GM21390 (cell line): ENCODE measurements at regions not wholly inside any gene's neighbourhood (a gene's known extent, or its start where the extent isn't known, plus 50 kb on each side); places are given as distances from the start of the nearest gene placed in this dataset.
"Not testable (repeated sequence)": the region's sequence is repeated elsewhere in the genome, so short reads cannot be mapped to it uniquely, and the experiment has no call there.

ENCODE experiments used
- ATAC-seq: cut with Tn5 transposase; IDR thresholded peaks from one replicate; pipeline ENCODE4 v1.9.1; 2021; ENCODE audit not compliant: unreplicated experiment

DNA sequence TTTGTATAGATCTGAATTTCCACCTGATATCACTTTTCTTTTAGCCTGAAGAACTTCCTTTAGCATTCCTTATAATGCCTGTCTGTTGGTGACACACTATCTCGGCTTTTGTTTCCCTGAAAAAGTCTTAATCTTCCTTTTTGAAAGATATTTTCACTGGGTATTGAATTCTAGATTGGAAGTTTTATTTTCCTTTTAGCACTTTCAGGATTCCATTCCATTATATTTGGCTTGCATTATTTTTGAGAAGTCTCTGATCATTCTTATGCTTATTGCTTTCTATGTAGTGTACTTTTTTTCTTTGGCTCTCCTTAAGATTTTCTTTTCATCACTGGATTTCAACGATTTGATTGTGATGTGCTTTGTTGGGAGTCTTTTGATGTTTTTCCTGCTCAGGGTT is 510.7 kb downstream of the RWDD3 start:
- no peak for ATAC-seq

DNA sequence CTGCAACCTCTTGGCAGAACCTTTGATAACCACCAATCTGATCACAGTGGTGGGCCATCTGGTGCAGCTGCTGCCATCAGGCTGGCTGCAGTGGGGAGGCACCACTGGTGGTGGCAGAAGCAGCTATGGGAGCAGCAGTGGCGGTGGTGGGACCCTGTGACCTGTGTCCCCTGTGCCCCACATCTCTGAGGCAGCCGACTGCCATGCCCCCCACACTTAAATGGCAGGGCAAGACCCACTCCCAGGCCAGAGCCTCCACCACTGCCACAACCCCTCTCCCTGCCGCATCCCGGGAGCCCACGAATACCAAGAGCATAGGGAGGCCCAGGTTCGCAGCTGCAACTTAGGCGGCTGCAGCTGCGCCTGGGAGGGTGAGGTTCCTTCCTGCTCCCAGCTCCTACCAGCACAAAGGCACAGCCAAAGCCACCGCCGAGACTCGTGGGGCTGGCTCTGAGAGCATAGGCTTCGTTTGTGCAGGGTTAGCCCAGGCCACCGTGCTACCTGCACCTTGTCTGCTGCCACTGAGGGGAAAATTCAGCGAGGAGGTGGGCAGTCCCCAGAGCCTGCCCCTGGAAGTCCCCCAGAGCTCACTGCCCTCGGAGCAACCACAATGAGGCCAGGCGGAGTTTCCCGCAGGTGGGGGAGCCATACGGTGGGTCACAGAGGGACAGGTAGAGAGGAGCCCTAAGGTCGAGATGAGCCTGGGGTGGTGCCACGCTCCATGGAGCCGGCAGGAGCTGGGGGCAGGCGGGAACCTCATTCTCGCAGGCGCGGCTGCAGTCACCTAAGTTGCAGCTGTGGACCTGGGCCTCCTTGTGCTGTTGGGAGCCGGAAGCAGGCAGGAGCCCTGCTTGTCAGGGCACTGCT is 518.7 kb downstream of the RWDD3 start:
- ATAC-seq, result no peak

DNA sequence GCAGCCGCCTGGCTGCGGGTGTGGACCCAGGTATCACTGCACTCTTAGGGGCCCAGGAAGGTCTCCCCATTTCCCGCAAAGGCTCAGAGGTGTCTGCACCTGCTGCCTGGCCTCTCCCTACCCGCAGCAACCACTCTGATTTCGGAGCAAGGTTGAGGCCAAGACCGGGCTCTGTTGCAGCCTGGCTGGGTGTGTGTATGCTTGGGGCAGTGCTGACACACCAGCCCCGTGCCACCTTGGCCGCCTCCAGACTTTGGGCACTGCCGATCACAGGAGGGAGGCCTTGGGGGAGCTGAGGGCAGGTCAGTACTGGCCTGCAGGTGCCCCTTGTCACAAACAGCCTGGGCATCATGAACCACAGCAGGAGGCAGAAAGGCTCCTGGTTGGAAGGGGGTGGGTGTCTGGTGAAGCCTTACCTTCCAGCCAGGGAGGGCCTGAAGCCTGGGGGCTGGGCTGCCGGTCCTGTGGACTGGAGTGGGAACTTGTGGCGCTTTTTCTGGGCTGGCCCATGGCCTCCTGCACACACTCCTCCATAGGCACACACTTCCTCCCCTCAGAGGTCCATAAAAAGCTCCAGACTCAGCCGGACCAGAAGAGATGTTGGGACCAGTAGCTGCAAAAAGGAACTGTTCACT is 519.5 kb downstream of the RWDD3 start:
- ATAC-seq, result no peak

DNA sequence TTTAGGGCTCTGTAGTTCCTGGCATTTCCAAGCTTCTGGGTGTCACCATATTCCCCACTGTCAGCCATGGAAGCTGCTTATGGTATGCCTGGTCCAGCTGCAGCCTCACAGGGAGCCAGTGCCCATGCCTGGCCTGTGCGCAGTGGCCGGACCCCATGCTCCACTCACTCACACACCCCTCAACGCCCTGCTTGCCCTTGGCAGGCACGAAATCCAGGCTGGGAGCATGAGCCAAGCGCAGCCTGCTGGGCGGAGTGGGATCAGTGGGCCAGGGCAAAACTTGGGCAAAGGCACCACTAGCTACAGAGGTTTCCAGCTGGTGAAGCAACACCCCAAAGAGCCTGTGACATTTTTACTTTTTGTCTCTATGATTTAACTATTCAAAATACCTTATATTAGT is 520.4 kb downstream of the RWDD3 start:
- no peak for ATAC-seq

DNA sequence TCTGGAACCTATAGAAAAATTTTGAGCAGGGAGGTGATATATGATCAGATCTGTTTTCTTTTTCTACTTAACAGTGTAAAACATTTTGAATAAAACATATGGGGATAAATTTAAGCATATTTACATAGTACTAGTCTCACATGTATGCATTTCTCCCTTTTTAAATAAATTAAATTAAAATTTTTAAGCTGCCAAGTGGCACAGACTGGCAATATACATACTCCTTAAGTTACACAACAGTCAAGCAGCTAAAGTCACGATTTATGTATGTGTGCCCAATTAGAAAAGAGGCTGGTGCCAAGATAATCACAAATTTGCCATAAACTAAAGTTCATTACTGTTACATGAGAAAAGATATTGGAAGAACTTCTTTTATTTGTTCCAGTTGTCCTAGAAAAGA is 532.0 kb downstream of the RWDD3 start:
- ATAC-seq, result no peak

DNA sequence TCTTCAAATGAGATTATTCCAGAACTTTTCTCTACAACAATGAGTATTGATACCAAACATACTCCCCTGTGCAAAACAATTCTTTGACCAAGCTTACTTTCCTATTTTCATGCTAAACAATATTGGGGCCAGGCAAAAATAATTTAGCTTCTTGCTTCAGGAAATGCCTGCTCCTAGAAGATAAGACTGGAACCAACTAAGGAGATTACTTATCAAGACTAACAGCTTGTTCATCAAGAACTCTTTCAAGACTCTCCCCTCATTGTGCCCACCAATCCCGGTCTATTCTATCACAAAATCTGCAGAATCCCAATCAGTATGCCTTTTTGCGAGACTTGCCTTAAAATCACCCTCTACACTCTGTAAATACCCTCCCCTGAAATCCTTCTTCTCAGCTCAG is 536.6 kb downstream of the RWDD3 start:
- ATAC-seq, result no peak

DNA sequence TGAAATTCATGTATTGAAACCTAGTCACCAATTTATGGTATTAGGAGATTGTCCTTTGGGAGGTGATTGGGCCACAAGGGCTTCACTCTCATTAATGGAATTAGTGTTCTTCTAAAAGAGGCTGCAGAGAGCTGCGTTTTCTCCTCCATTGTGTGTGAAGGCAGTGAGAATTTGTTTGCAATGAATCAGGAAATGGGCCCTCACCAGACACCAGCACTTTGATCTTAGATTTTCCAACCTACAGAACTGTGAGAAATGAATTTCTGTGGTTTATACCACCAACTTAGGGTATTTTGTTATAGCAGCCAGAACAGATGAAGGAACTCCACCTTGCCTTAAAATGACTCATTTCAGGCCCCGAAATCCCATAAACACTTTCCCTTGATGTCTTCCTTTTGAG is 544.2 kb downstream of the RWDD3 start:
- peak; percentile 39 for ATAC-seq

DNA sequence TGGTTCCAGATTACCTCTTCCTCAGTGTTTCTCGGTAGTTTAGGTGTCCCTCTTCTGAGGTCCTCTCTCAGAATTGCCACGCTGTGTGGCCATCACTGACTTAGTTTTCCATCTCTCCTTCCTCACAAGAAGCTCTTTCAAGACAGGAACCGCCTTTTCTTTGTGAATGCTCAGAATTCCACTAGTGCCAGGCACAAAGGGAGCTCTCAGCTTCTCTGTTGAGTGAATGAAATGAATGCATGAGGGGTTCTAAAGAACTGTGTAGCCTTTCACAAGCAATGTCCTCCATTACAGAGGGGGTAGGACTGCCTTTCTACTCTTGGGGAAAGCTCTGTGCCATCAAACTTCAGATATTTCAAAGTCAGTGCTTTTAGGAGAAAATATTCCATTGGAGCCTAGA is 546.8 kb downstream of the RWDD3 start:
- no peak for ATAC-seq

DNA sequence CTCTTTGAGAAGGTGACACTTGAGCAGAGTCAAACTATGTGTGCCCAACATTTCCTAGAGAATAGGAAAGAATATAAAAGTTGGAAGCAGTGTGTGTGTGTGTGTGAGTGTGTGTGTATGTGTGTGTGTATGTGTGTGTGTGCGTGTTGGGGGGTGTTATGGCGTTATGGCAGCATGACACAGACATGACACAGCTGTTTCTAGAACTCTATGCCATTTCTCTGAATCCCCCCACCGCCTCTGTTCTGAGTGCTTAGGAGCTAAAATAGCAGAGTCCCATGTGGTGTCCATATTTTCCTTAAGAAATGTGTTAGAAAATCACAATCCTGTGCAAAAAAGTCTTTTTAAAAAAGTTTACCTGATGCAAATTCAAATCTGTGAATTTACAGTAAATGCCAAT is 556.1 kb downstream of the RWDD3 start:
- ATAC-seq, result no peak

DNA sequence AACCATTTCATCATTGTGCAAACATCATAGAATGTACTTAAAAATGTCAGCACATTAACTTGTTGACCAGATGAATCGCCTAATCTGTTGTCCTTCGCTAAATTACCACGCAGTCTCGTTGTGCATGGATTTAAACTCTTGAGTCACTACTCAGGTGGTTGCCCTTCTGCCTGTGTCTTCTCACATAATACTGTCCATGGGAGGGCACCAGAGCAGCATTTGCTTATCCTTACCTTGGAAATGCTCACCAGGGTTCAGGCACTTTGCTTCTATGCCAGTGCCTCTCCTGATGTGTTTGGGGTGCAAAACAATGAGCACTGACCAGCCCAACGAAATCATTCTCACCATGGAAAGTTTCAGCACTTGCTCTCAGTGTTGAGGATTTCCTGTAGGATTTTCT is 559.9 kb downstream of the RWDD3 start:
- no peak for ATAC-seq

DNA sequence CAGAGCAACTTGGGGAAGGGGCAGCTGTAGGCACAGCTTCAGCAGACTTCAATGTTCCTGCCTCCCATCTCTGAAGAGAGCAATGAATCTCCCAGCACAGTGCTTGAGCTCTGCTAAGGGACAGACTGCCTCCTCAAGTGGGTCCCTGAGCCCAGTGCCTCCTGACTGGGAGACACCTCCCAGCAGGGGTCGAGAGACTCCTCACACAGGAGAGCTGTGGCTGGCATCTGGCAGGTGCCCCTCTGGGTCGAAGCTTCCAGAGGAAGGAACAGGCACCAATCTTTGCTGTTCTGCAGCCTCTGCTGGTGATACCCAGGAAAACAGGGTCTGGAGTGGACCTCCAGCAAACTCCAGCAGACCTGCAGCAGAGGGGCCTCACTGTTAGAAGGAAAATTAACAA is 563.8 kb downstream of the RWDD3 start:
- not testable (repeated sequence) for ATAC-seq

DNA sequence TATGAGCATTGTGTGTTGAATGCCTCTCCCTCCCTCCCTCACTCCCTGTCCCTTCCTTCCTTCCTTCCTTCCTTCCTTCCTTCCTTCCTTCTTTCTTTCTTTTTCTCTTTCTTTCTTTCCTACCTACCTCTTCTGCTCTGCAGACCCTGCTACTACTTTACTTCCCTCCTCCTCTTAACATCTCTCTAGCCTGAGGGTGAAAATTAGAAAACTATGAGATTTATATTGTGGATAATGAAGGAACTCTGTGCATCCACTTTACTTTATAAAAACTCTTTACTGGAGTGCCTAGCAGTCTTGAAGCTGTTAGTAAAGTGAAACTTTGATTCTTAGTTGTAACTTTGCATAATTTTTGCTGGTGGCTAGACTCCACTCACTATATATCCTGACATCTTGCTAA is 572.2 kb downstream of the RWDD3 start:
- no peak for ATAC-seq

DNA sequence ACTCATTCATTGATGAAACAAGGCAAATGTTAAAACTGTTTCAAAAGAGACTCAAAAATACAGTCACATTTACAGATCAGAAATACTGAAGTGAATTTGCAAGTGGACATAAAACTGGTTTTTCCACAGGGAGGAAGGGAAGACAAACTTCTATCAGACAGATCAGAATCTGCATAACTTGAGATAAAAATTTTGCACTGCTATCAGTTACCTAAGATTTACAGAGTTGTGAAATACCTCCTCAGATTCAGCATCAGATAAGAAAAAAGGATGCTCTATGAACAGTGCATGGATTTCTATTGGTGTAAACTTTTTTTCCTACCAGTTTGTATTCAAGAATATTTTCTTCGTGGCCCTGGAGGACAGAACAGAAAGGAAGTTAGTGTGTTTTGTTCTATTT is 575.4 kb downstream of the RWDD3 start:
- ATAC-seq, result no peak

DNA sequence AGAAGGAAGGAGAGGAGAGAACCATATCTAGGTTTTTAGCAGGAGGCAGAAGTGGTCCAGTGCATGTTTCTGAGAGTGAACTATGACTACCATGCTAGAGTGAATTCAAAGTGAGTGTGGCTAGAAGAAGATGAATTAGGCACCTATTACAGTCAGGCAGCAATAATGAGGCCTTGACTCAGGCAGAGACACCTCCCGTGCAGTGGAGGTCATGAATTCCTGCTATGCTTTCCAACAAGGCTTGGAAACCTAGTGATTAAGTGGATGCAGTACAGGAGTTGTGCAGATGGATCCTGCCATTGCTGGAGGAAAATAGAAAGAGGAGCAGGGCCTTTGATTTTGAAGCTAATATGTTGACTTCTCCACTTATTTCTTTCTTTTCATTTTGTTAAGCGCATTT is 581.5 kb downstream of the RWDD3 start:
- no peak for ATAC-seq

DNA sequence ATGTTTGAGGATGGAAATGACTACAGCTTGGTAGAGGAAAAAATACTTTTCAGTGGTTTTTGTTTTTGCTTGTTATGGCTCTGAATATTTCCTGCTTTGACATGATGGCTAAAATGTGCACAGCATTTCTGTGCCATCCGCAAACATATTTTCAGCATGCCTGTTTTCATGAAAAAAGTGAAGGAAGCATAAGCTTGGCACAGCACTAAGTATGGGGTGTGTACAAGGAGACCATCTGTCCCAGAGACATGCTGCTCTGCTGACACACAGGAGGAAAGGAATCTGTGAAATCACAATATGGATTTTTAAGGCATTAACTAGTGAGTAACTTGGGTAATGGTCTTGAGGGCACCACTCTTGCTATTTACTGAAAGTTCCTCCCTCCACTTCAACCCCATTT is 595.5 kb downstream of the RWDD3 start:
- ATAC-seq, result no peak

DNA sequence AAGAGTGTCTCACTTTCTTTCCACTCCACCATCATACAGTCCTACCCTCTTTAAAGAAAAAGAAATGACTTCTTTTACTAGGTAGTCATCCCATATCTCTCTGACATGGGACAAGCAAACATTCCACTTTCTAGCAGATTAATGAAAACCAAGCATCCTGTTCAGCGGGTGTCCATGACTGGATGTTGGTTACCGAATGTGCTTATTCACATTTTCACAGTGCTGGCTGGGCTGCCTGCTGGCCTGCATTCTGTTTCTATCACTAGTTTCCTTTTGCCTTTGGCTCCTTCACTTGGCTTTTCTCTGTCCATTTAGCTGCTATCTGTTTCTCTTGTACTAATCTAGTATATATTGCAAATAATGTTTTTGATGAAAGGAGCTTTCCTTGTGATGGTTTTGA is 598.4 kb downstream of the RWDD3 start:
- no peak for ATAC-seq

DNA sequence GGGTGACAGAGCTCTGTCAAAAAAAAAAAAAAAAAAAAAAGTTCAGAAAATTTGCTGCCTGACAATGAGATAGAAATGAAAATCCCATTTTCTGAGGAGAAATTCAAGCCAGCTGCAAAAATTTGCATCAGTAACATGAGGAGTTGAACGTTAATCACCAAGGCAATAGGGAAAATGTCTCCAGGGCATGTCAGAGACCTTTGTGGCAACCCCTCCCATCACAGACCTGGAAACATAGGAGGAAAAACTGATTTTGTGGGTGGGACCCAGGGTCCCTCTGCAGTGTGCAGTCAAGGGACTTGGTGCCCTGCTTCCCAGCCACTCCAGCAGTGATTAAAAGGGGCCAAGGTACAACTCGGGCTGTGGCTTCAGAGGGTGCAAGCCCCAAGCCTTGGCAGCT is 615.4 kb downstream of the RWDD3 start:
- no peak for ATAC-seq

DNA sequence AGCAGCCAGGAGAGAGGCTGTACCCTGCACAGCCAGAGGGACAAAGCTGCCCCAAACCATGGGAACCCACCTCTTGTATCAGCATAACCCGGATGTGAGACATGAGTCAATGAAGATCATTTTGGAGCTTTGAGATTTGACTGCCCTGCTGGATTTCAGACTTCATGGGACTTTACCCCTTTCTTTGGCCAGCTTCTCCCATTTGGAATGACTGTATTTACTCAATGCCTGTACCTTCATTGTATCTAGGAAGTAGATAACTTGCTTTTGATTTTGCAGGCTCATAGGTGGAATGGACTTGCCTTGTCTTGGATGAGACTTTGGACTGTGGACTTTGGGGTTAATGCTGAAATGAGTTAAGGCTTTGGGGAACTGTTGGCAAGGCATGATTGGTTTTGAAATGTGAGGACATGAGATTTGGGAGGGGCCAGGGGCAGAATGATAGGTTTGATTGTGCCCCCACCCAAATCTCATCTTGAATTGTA is 616.2 kb downstream of the RWDD3 start:
- no peak for ATAC-seq

DNA sequence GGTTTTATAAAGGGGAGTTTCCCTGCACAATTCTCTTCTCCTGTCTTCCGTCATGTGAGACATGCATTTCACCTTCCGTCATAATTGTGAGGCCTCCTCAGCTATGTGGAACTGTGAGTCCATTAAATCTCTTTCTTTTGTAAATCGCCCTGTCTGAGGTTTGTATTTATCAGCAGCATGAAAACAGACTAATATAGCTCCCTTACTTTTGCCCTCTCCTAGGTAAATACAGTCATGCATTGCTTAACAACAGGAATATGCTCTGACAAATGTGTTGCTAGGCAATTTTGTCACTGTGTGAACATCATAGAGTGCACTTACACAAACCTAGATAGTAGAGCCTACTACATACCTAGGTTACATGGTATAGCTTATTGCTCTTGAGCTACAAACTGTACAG is 616.8 kb downstream of the RWDD3 start:
- ATAC-seq, result no peak

DNA sequence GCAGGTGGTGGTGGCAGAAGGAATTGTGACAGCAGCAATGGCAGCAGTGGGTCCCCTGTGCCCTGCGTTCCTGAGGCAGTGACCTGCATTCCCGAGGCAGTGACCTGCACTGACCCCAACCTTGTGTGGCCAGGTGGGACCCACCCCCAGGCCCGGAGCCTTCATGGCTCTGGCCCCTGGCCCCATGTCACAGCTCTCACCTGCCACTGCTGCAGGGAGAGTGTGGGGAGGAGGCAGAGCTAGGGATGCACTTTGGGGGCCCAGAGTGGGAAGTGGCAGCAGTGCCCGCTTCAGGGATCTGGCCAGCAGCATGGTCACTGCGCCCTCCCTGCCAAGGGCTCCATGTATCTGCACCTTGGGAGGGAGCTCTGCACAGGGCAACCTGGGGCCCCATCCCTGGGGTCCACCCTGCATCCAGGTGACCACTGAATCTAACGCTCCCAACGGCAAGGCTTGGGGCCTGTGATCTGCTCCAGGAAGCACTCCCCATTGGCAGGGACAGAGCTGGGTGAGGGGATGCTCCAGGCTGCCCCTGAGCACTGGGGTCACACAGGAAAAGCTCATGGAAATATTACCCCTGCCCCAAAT is 618.6 kb downstream of the RWDD3 start:
- ATAC-seq, result no peak

DNA sequence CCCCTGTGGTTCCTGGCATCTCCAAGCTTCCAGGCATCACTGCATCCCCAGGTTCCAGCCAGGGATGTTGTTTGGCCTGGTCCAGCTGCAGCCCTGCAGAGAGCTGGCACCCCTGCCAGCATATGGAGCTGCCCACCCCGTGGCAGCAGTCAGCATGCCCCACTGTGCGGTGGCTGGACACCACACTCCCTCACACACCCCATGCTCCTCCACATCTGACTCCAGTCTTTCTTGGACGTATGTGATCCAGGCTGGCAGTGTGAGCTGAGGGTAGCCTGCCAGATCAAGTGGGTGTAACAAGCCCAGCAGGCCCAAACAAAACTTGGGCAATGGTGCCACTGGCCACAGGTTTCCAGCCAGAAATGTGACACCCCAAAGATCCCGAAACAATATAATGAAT is 620.4 kb downstream of the RWDD3 start:
- ATAC-seq, result no peak

DNA sequence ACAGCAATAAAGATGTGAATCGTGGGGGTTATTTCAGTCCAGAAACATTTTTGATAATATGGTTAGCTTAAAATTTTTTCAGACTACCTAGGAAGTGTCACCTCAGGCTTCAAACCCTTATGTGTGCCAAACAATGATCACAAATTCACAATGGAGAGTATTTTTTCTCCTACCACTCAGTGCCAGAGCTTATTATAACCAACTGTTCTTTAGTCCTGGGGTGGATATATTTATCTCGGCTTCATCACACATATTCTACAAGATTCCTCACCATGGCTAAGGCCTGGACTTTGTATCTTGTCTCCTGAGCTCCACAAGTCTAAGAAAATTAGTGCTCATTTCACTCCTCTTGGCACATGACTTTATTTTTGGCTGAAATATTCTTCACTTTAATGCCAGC is 629.1 kb downstream of the RWDD3 start:
- no peak for ATAC-seq
